ENCODE measurements at regions not wholly inside any gene's neighbourhood (a gene's known extent, or its start where the extent isn't known, plus 50 kb on each side); places are given as distances from the start of the nearest gene placed in this dataset.
"Not testable (repeated sequence)": the region's sequence is repeated elsewhere in the genome, so short reads cannot be mapped to it uniquely, and the experiment has no call there.

DNA sequence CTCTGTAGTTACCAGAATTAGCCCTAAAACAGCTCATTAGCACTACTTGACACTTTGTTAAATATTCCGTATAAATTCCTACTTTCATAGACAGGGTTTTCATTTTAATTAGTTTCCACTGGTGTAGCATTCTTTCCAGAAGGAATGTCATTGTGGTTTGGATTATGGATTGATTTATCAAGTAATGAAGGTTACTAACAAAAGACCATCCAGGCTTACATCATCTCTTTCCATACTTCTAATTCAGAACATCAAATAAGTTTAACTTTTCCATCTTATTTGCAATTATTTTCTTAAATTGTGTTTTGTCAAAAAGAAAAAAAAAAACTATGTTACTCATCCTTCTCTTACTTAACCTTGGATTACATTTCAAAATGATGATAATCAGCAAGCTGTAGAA is 231.8 kb upstream of the SPOPL start:
- Histone ChIP-seq H3K36me3 (ENCODE audit: control insufficient read depth, insufficient read depth, low read length) (no peaks in the 10 kb centered on the region), H3K4me3 (ENCODE audit: low read depth, low read length) (no peak overlapping the region), H3K27me3 (ENCODE audit: control insufficient read depth, insufficient read depth, low read length) (no peaks in the 10 kb centered on the region)
- no peak for DNase-seq (ENCODE audit: low read depth)
- TF ChIP-seq, protein P1, sequence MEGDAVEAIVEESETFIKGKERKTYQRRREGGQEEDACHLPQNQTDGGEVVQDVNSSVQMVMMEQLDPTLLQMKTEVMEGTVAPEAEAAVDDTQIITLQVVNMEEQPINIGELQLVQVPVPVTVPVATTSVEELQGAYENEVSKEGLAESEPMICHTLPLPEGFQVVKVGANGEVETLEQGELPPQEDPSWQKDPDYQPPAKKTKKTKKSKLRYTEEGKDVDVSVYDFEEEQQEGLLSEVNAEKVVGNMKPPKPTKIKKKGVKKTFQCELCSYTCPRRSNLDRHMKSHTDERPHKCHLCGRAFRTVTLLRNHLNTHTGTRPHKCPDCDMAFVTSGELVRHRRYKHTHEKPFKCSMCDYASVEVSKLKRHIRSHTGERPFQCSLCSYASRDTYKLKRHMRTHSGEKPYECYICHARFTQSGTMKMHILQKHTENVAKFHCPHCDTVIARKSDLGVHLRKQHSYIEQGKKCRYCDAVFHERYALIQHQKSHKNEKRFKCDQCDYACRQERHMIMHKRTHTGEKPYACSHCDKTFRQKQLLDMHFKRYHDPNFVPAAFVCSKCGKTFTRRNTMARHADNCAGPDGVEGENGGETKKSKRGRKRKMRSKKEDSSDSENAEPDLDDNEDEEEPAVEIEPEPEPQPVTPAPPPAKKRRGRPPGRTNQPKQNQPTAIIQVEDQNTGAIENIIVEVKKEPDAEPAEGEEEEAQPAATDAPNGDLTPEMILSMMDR (IDR thresholded peaks at IDR 0.05; ENCODE audit: insufficient read depth, low read length, poor library complexity, severe bottlenecking): no peak

GRCh38 chr2:138271467-138271866 is 230.1 kb upstream of the SPOPL start:
- TF ChIP-seq, protein P1 (IDR thresholded peaks at IDR 0.05; ENCODE audit: insufficient read depth, low read length, poor library complexity, severe bottlenecking): no peak
- H3K4me3 ChIP-seq (ENCODE audit: low read depth, low read length): no peak overlapping the region
- no peaks in the 10 kb centered on the region for H3K36me3 ChIP-seq (ENCODE audit: control insufficient read depth, insufficient read depth, low read length)
- no peak for DNase-seq (ENCODE audit: low read depth)
- H3K27me3 ChIP-seq (ENCODE audit: control insufficient read depth, insufficient read depth, low read length): no peaks in the 10 kb centered on the region

DNA sequence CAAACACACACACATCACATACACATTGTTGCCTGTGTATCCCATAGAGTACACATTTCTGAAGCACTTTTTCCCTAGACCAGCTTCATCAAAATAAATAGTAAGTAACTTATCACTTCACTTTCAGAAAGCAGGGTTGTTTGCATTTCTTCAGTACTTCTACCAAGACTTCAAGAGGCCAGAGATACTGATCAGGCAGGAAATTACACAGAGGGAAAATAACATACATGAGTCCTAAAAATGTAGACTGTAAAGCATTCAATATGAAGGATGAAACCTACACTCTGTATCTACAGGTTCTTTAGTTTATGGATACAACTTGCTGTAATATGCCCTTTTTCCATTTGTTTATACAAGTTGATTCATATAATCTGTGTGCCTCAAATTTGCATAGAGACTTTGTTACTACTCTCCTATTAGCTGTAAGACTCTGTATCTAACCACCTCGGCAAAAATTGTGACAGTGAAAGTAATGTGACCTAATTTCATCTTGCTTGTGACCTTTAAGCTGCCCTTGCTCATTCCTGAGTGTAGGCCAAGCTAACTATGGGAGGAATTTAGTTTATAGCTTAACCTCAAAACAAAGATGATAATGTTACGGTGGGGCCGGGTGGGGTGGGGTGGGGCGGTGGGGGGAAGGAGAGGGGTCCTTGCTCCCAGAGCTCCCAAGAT is 228.9 kb upstream of the SPOPL start:
- DNase-seq (ENCODE audit: low read depth): no peak
- Histone ChIP-seq H3K36me3 (ENCODE audit: control insufficient read depth, insufficient read depth, low read length) (no peaks in the 10 kb centered on the region), H3K4me3 (ENCODE audit: low read depth, low read length) (no peak overlapping the region), H3K27me3 (ENCODE audit: control insufficient read depth, insufficient read depth, low read length) (no peaks in the 10 kb centered on the region)
- TF ChIP-seq, protein P1 (IDR thresholded peaks at IDR 0.05; ENCODE audit: insufficient read depth, low read length, poor library complexity, severe bottlenecking): no peak

- not testable (repeated sequence) for DNase-seq (ENCODE audit: low read depth)
Observed at GRCh38 chr2:138273280-138273679, 228.3 kb upstream of the SPOPL start.

GRCh38 chr2:138274421-138275291 is 226.9 kb upstream of the SPOPL start:
- no peak for DNase-seq (ENCODE audit: low read depth)
- TF ChIP-seq, protein P1 (IDR thresholded peaks at IDR 0.05; ENCODE audit: insufficient read depth, low read length, poor library complexity, severe bottlenecking): no peak
- H3K4me3 ChIP-seq (ENCODE audit: low read depth, low read length): no peak overlapping the region

More at GRCh38 chr2:138273280-138273679, 228.3 kb upstream of the SPOPL start:
- not testable (repeated sequence) for H3K27me3 ChIP-seq (ENCODE audit: control insufficient read depth, insufficient read depth, low read length); H3K4me3 ChIP-seq (ENCODE audit: low read depth, low read length); H3K36me3 ChIP-seq (ENCODE audit: control insufficient read depth, insufficient read depth, low read length)

GRCh38 chr2:138275292-138275690 is 226.3 kb upstream of the SPOPL start:
- TF ChIP-seq, protein P1 (IDR thresholded peaks at IDR 0.05; ENCODE audit: insufficient read depth, low read length, poor library complexity, severe bottlenecking): no peak
- DNase-seq (ENCODE audit: low read depth): no peak
- H3K4me3 ChIP-seq (ENCODE audit: low read depth, low read length): no peak overlapping the region
- no peaks in the 10 kb centered on the region for H3K36me3 ChIP-seq (ENCODE audit: control insufficient read depth, insufficient read depth, low read length)
- no peaks in the 10 kb centered on the region for H3K27me3 ChIP-seq (ENCODE audit: control insufficient read depth, insufficient read depth, low read length)

More at GRCh38 chr2:138274421-138275291, 226.9 kb upstream of the SPOPL start:
- Histone ChIP-seq H3K36me3 (ENCODE audit: control insufficient read depth, insufficient read depth, low read length) (no peaks in the 10 kb centered on the region), H3K27me3 (ENCODE audit: control insufficient read depth, insufficient read depth, low read length) (no peaks in the 10 kb centered on the region)
